Heart right ventricle (tissue), 16 donors: ENCODE measurements at regions not wholly inside any gene's neighbourhood (a gene's known extent, or its start where the extent isn't known, plus 50 kb on each side); places are given as distances from the start of the nearest gene placed in this dataset.

Experiments used
- ATAC-seq, 8 donors: fragments of 200-7000 bp; cut with Tn5 transposase; one replicate each; pipeline ENCODE4 v1.9.1; 2020; ENCODE audit warnings: mild to moderate bottlenecking in 8 of 8, moderate library complexity in 8 of 8, moderate number of reproducible peaks in 1 of 8
- DNase-seq, 2 donors: peaks; one replicate each; pipeline ENCODE4 v3.0.0-alpha.2; 2020
- H3K27ac ChIP-seq, 10 donors: fragments of 200-600 bp; sonication (generic) in 2 of 10; one replicate each; pipeline versions ENCODE4 v1.5.0 to v1.8.0; 2020 to 2022; ENCODE audit warnings: mild to moderate bottlenecking in 3 of 10
- H3K27me3 ChIP-seq, 7 donors: fragments of 200-600 bp; one replicate each; pipeline ENCODE4 v1.8.0; 2021 to 2022; ENCODE audit warnings: mild to moderate bottlenecking in 2 of 7
- H3K36me3 ChIP-seq, 9 donors: fragments of 200-600 bp; sonication (generic) in 1 of 9; one replicate each; pipeline versions ENCODE4 v1.5.0 to v1.8.0; 2020 to 2022; ENCODE audit warnings: mild to moderate bottlenecking in 2 of 9
- H3K4me1 ChIP-seq, 9 donors: fragments of 200-600 bp; sonication (generic) in 1 of 9; one replicate each; pipeline versions ENCODE4 v1.5.0 to v1.8.0; 2020 to 2022; ENCODE audit warnings: mild to moderate bottlenecking in 4 of 9
- H3K4me3 ChIP-seq, 10 donors: fragments of 200-600 bp; sonication (generic) in 2 of 10; one replicate each; pipeline versions ENCODE4 v1.5.0 to v1.8.0; 2020 to 2022; ENCODE audit warnings: mild to moderate bottlenecking in 7 of 10, moderate library complexity in 2 of 10
- H3K9me3 ChIP-seq, 11 donors: fragments of 200-600 bp in 10 of 11; sonication (generic) in 2 of 11; one replicate each; pipeline versions ENCODE4 v1.5.0 to v1.8.0; 2013 to 2022; ENCODE audit warnings: mild to moderate bottlenecking in 2 of 11, control low read depth in 1 of 11, moderate library complexity in 1 of 11
- WGBS, 2 donors: extraction: QIAGEN DNeasy Blood & Tissue Kit; methylation state at CpG; one replicate each; pipeline ENCODE4 v1.1.7; 2013; ENCODE audit warnings: inconsistent platforms in 1 of 2; 5-methylcytosine and 5-hydroxymethylcytosine counted together
- intact Hi-C, 10 donors: fragments of 100-400 bp; cut with DNase I; formaldehyde crosslinking; loops; one replicate each; pipeline versions ENCODE4 v1.11.1 to v1.14.2; 2022
- TF ChIP-seq, protein P1 (sequence below), 9 donors: fragments of 200-600 bp; sonication (generic) in 2 of 9; IDR thresholded peaks; one replicate each; pipeline versions ENCODE4 v1.5.0 to v1.8.0; 2021 to 2022; ENCODE audit warnings: antibody characterized with exemption in 9 of 9, mild to moderate bottlenecking in 5 of 9, moderate library complexity in 1 of 9
- donor health status: Arrhythmogenic right ventricular cardiomyopathy.
- donor health status: ischemic (EF 13 %, LVEDD 7.1; RV severe dilation, severe dysfunction).
- donor health status: healthy with polysubstance abuse.
- donor health status: DM: no; HTN: yes; CAD: no.
- donor health status: DM: no; HTN: no; CAD: no.
- donor health status: ischemic (EF 25% LVEDD 6.9; RV normal size, moderate dysfunction).
- donor health status: ischemic (EF 25% LVEDD 5.7; RV mildly dilated, moderate dysfunction).
- donor health status: healthy.
- donor health status: DM: yes; HTN: yes; CAD: no.
- donor health status: Ischemic cardiomyopathy.
- donor health status: ischemic (EF 35%, LVEDD 5.7; RV mildly dilated, moderate dysfunction).
- donor health status: nonischemic (EF 11% LVEDD 7.7; RV severe dilation, severe dysfunction).
- donor health status: DM: yes; HTN: yes; CAD: no.
- donor health status: PGD.
- donor health status: ischemic (EF 29% LVEDD 5.4; RV normal size, mild dysfunction).
- donor health status: nonischemic (EF 23%, LVEDD 6.1; RV moderate dilation, normal function).

DNA sequence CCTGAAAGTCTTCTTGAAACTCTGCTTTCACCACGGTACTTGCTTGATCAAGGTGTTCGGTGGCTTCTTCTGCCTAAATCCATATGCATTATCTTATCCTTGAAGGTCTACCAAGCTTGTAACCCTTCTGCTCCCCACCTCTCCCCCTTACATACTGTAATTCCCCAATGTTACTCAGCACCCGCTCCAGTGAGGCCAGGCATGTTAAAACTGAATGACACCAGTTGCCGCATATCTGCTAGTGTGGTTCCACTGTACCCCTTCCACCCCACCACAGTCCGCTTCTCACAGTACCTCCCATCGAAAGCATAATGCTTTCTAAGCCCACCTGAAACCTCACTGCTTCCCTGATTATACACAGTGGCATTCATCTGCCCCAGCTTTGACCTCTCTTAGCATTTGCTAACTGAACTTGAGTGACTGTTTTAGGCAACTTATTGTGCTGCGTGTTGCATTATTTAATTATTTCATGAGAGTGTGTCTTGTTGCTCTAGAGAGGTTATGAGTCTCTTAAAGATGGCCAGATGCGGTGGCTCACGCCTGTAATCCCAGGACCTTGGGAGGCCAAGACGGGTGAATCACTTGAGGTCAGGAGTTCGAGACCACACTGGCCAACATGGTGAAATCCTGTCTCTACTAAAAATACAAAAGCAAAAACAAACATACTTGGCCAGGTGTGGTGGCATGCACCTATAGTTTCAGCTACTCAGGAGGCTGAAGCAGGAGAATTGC, 87.6 kb upstream of the MBNL2 start:
- 95 to 97% methylated on average over 11 of the region's 11 CpGs for WGBS, 2 donors
- Histone ChIP-seq H3K4me1 (no peaks in the 10 kb centered on the region), H3K9me3 (no peaks in the 10 kb centered on the region), H3K27ac (no peak overlapping the region), H3K4me3 (no peak overlapping the region), H3K36me3 (no peaks in the 10 kb centered on the region), H3K27me3 (no peaks in the 10 kb centered on the region)
- TF ChIP-seq, protein P1, sequence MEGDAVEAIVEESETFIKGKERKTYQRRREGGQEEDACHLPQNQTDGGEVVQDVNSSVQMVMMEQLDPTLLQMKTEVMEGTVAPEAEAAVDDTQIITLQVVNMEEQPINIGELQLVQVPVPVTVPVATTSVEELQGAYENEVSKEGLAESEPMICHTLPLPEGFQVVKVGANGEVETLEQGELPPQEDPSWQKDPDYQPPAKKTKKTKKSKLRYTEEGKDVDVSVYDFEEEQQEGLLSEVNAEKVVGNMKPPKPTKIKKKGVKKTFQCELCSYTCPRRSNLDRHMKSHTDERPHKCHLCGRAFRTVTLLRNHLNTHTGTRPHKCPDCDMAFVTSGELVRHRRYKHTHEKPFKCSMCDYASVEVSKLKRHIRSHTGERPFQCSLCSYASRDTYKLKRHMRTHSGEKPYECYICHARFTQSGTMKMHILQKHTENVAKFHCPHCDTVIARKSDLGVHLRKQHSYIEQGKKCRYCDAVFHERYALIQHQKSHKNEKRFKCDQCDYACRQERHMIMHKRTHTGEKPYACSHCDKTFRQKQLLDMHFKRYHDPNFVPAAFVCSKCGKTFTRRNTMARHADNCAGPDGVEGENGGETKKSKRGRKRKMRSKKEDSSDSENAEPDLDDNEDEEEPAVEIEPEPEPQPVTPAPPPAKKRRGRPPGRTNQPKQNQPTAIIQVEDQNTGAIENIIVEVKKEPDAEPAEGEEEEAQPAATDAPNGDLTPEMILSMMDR (IDR thresholded peaks at IDR 0.05): no peak
- ATAC-seq: no peak
- intact Hi-C loops: no loop called here
- no peak for DNase-seq

GRCh38 chr13:97135883-97136282, 86.2 kb upstream of the MBNL2 start:
- no peak overlapping the region for H3K27ac ChIP-seq
- intact Hi-C loops: no loop called here
- TF ChIP-seq, protein P1 (IDR thresholded peaks at IDR 0.05): no peak

DNA sequence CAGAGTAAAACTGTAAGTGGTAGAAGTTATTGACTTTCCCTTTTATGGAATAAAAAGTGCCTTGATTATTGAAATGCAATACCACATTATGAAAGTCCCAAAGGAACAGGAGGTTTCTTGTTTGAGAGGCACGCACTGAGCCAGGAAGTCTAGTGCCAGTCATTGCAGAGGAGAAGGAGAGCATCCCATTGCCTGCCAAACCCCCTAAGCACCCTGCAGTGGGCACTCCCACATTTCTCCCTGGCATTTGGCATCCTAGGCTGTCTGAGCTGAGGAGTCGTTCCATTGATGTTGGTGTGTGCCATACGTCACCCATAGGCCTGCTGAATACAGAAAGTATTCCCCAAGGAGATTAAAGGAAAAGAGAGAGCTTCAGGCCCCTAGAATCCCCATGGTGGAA, 85.7 kb upstream of the MBNL2 start:
- intact Hi-C loops: no loop called here
- H3K4me1 ChIP-seq: peaks cover 0 to 10% (median 5%) of the 10 kb centered on the region in 9 donors
- H3K9me3 ChIP-seq: no peaks in the 10 kb centered on the region
- ATAC-seq: no peak
- DNase-seq: no peak
- H3K36me3 ChIP-seq: no peaks in the 10 kb centered on the region
- no peaks in the 10 kb centered on the region for H3K27me3 ChIP-seq
- H3K27ac ChIP-seq: no peak overlapping the region
- WGBS, 2 donors: 82 to 86% methylated on average over 3 of the region's 3 CpGs
- H3K4me3 ChIP-seq: no peak overlapping the region
- TF ChIP-seq, protein P1 (IDR thresholded peaks at IDR 0.05): no peak

More at GRCh38 chr13:97135883-97136282, 86.2 kb upstream of the MBNL2 start:
- Histone ChIP-seq H3K36me3 (no peaks in the 10 kb centered on the region), H3K4me3 (no peak overlapping the region), H3K4me1 (peaks cover 0 to 5% (median 0%) of the 10 kb centered on the region in 9 donors), H3K27me3 (no peaks in the 10 kb centered on the region), H3K9me3 (no peaks in the 10 kb centered on the region)
- DNase-seq (no peak), ATAC-seq (no peak)
- WGBS, 2 donors: 65 to 68% methylated on average over 4 of the region's 4 CpGs

- no peak for DNase-seq
- Histone ChIP-seq H3K4me3 (no peak overlapping the region), H3K4me1 (peaks cover 0 to 25% (median 18%) of the 10 kb centered on the region in 9 donors), H3K36me3 (no peaks in the 10 kb centered on the region), H3K27ac (no peak overlapping the region), H3K9me3 (no peaks in the 10 kb centered on the region), H3K27me3 (no peaks in the 10 kb centered on the region)
- TF ChIP-seq, protein P1 (IDR thresholded peaks at IDR 0.05): no peak
- ATAC-seq: no peak
- intact Hi-C loops: loop anchor here in 1 of 10 donors (10.0 kb wide), 1 partner anchor 55 kb away; no protein-coding TSS in a partner anchor
- WGBS, 2 donors: 85 to 91% methylated on average over 3 of the region's 3 CpGs
Observed at GRCh38 chr13:97139691-97140090, 82.4 kb upstream of the MBNL2 start.
